ENCODE measurements at regions not wholly inside any gene's neighbourhood (a gene's known extent, or its start where the extent isn't known, plus 50 kb on each side); places are given as distances from the start of the nearest gene placed in this dataset.

DNA sequence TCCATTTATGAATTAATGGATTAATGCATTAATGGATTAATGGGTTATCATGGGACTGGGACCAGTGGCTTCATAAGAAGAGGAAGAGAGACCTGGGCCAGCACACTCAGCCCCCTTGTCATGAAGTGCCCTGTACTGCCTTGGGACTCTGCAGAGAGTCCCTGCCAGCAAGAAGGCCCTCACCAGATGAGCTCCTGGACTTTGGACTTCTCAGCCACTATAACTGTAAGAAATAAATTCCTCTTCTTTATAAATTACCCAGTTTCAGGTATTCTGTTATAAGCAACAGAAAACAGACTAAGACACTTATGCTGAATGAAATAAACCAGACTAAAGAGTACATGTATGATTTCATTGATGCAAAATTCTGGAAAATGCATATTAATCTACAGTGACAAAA is 119.4 kb upstream of the MSX1 start (continued):
- TF ChIP-seq EHMT2 (IDR thresholded peaks at IDR 0.05) = no peak
- TF ChIP-seq, protein P1, sequence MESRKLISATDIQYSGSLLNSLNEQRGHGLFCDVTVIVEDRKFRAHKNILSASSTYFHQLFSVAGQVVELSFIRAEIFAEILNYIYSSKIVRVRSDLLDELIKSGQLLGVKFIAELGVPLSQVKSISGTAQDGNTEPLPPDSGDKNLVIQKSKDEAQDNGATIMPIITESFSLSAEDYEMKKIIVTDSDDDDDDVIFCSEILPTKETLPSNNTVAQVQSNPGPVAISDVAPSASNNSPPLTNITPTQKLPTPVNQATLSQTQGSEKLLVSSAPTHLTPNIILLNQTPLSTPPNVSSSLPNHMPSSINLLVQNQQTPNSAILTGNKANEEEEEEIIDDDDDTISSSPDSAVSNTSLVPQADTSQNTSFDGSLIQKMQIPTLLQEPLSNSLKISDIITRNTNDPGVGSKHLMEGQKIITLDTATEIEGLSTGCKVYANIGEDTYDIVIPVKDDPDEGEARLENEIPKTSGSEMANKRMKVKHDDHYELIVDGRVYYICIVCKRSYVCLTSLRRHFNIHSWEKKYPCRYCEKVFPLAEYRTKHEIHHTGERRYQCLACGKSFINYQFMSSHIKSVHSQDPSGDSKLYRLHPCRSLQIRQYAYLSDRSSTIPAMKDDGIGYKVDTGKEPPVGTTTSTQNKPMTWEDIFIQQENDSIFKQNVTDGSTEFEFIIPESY (CRISPR knock-in tag; IDR thresholded peaks at IDR 0.05) = no peak
- TF ChIP-seq, protein P2, sequence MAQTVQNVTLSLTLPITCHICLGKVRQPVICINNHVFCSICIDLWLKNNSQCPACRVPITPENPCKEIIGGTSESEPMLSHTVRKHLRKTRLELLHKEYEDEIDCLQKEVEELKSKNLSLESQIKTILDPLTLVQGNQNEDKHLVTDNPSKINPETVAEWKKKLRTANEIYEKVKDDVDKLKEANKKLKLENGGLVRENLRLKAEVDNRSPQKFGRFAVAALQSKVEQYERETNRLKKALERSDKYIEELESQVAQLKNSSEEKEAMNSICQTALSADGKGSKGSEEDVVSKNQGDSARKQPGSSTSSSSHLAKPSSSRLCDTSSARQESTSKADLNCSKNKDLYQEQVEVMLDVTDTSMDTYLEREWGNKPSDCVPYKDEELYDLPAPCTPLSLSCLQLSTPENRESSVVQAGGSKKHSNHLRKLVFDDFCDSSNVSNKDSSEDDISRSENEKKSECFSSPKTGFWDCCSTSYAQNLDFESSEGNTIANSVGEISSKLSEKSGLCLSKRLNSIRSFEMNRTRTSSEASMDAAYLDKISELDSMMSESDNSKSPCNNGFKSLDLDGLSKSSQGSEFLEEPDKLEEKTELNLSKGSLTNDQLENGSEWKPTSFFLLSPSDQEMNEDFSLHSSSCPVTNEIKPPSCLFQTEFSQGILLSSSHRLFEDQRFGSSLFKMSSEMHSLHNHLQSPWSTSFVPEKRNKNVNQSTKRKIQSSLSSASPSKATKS (CRISPR knock-in tag; IDR thresholded peaks at IDR 0.05) = no peak

DNA sequence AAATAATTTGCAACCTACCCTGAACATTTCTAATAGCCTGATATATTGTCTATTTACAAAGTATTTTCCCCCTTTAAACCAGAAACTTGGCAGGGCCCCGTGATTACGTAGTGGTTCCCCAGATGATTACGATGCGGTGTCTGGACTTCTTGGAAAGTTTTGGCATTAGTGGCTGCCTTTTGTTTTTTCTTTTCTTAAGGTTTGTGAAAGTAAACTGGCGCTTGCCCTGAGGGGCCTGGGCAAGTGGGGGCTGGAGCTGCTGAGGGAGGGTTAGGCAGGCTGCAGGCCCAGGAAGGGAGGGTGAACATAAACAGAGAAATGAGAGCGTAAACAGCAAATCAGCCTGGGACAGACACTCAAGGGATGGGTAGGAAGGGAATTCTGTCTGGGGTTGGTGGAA is 123.6 kb upstream of the MSX1 start:
- Histone ChIP-seq H3K36me3 (ENCODE audit: control insufficient read depth, insufficient read depth, low read length) (no peaks in the 10 kb centered on the region), H3K4me2 (ENCODE audit: insufficient read depth, low read length) (no peak overlapping the region), H4K20me1 (replicated peaks; ENCODE audit: control insufficient read depth, insufficient read depth, low read length) (0 out of 2 replicates have a peak, but pooled peaks cover 6% of the 10 kb centered on the region), H3K27me3 (ENCODE audit: control insufficient read depth in 2 of 2, insufficient read depth in 2 of 2, low read length in 2 of 2) (peaks cover 0 to 25% of the 10 kb centered on the region in 2 experiments; a peak in 1 of 5 replicates), H3K4me3 (no peak overlapping the region), H3K9me1 (ENCODE audit: control insufficient read depth, insufficient read depth, low read length) (no peaks in the 10 kb centered on the region), H3K4me1 (replicated peaks in 1 of 2; ENCODE audit: control insufficient read depth in 2 of 2, insufficient read depth in 2 of 2, low read length in 2 of 2) (no peaks in the 10 kb centered on the region), H2AFZ (ENCODE audit: low read depth, low read length) (no peak overlapping the region), H3K9me3 (replicated peaks; ENCODE audit: control insufficient read depth, insufficient read depth, low read depth, low read length) (no peaks in the 10 kb centered on the region), H3K27ac (ENCODE audit: extremely low read depth, low read depth, low read length) (no peak overlapping the region), H3K9ac (ENCODE audit: insufficient read depth in 1 of 2, low read depth in 2 of 2, low read length in 2 of 2) (no peak overlapping the region), H3K79me2 (ENCODE audit: control insufficient read depth, insufficient read depth, low read length) (no peaks in the 10 kb centered on the region)
- ChIA-PET POLR2A (no interaction called here), CTCF (ENCODE audit: low intra/inter-chr PET ratio) (no interaction called here)
- intact Hi-C loops (cut with micrococcal nuclease) (no loop called here), in situ Hi-C loops (cut with MboI) (no loop called here)
- FAIRE-seq = no peak
- no peak for ATAC-seq
- TF ChIP-seq BRD4 (IDR thresholded peaks at IDR 0.05) (no peak), SP1 (CRISPR knock-in tag; IDR thresholded peaks at IDR 0.05) (no peak), ZNF140 (CRISPR knock-in tag; IDR thresholded peaks at IDR 0.05) (no peak), HOXB6 (CRISPR knock-in tag; IDR thresholded peaks at IDR 0.05; ENCODE audit: borderline replicate concordance) (no peak), POLR3G (IDR thresholded peaks at IDR 0.05; ENCODE audit: extremely low read depth, insufficient read length, insufficient replicate concordance) (no peak), SMAD1 (IDR thresholded peaks at IDR 0.05; ENCODE audit: low read depth, low read length, partially characterized antibody) (no peak), SMAD3 (CRISPR knock-in tag; conservative IDR thresholded peaks at IDR 0.05) (no peak)
- TF ChIP-seq, protein P3, sequence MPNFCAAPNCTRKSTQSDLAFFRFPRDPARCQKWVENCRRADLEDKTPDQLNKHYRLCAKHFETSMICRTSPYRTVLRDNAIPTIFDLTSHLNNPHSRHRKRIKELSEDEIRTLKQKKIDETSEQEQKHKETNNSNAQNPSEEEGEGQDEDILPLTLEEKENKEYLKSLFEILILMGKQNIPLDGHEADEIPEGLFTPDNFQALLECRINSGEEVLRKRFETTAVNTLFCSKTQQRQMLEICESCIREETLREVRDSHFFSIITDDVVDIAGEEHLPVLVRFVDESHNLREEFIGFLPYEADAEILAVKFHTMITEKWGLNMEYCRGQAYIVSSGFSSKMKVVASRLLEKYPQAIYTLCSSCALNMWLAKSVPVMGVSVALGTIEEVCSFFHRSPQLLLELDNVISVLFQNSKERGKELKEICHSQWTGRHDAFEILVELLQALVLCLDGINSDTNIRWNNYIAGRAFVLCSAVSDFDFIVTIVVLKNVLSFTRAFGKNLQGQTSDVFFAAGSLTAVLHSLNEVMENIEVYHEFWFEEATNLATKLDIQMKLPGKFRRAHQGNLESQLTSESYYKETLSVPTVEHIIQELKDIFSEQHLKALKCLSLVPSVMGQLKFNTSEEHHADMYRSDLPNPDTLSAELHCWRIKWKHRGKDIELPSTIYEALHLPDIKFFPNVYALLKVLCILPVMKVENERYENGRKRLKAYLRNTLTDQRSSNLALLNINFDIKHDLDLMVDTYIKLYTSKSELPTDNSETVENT (CRISPR knock-in tag; IDR thresholded peaks at IDR 0.05) = no peak
- TF ChIP-seq, protein P4, sequence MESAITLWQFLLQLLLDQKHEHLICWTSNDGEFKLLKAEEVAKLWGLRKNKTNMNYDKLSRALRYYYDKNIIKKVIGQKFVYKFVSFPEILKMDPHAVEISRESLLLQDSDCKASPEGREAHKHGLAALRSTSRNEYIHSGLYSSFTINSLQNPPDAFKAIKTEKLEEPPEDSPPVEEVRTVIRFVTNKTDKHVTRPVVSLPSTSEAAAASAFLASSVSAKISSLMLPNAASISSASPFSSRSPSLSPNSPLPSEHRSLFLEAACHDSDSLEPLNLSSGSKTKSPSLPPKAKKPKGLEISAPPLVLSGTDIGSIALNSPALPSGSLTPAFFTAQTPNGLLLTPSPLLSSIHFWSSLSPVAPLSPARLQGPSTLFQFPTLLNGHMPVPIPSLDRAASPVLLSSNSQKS (CRISPR knock-in tag; IDR thresholded peaks at IDR 0.05) = no peak
- 1% methylated on average over 6 of the region's 6 CpGs for WGBS (ENCODE audit: insufficient coverage, low coverage, missing lambda C conversion rate)
- no TSS peak for BruUV-seq (replicated peaks)
- DNase-seq (ENCODE audit: extremely low read depth in 1 of 4, low spot score in 3 of 4) = no peak

Measured in K562 (cell line).